Ovary (tissue), 3 donors: ENCODE measurements at regions not wholly inside any gene's neighbourhood (a gene's known extent, or its start where the extent isn't known, plus 50 kb on each side); places are given as distances from the start of the nearest gene placed in this dataset.

Experiments used
- CTCF ChIP-seq, 3 donors: fragments of 450-650 bp in 2 of 3; fragments of 200-600 bp in 1 of 3; IDR thresholded peaks; one replicate each; pipeline versions ENCODE4 v1.5.1 to v1.8.0; 2016 to 2022; ENCODE audit warnings: antibody characterized with exemption in 3 of 3, mild to moderate bottlenecking in 1 of 3
- EP300 ChIP-seq: sonication (generic); formaldehyde crosslinking; IDR thresholded peaks from one replicate; pipeline ENCODE4 v1.6.1; 2017; ENCODE audit warnings: antibody characterized with exemption
- POLR2A ChIP-seq: fragments of 450-650 bp; IDR thresholded peaks from one replicate; pipeline ENCODE4 v1.6.1; 2017; ENCODE audit warnings: antibody characterized with exemption, mild to moderate bottlenecking, moderate library complexity
- donor health status: DM: no; HTN: no; CAD: no.

GRCh38 chr2:203814661-203815540 lies 52.7 kb upstream of the CTLA4 start:
- TF ChIP-seq EP300: no peak
- peak in 2 of 3 donors; percentile 53 to 70 for TF ChIP-seq CTCF (IDR thresholded peaks at IDR 0.05)
- TF ChIP-seq POLR2A: no peak
